Peyer's patch (tissue), 4 donors: ENCODE measurements at regions not wholly inside any gene's neighbourhood (a gene's known extent, or its start where the extent isn't known, plus 50 kb on each side); places are given as distances from the start of the nearest gene placed in this dataset.

Experiments used
- DNase-seq, 3 donors: peaks; one replicate each; pipeline ENCODE4 v3.0.0-alpha.2; 2017 to 2019
- H3K27ac ChIP-seq, 4 donors: fragments of 200-600 bp; sonication (generic); one replicate each; pipeline ENCODE4 v1.5.1; 2016 to 2019
- H3K27me3 ChIP-seq, 2 donors: fragments of 200-600 bp; sonication (generic); one replicate each; pipeline ENCODE4 v1.5.1; 2019
- H3K36me3 ChIP-seq, 3 donors: fragments of 200-600 bp; sonication (generic); one replicate each; pipeline ENCODE4 v1.5.1; 2016 to 2019
- H3K4me1 ChIP-seq, 4 donors: fragments of 200-600 bp; sonication (generic); one replicate each; pipeline ENCODE4 v1.5.1; 2016 to 2019
- H3K4me3 ChIP-seq, 4 donors: fragments of 200-600 bp; sonication (generic); 1 replicate in 3 of 4; 2 replicates in 1 of 4; pipeline ENCODE4 v1.5.1; 2016 to 2019; ENCODE audit warnings: mild to moderate bottlenecking in 1 of 4
- H3K9me3 ChIP-seq, 4 donors: fragments of 200-600 bp; sonication (generic); one replicate each; pipeline ENCODE4 v1.5.1; 2016 to 2019; ENCODE audit warnings: mild to moderate bottlenecking in 1 of 4
- POLR2A ChIP-seq, 2 donors: fragments of 450-650 bp; IDR thresholded peaks; one replicate each; pipeline ENCODE4 v1.5.1; 2017; ENCODE audit warnings: antibody characterized with exemption in 2 of 2, mild to moderate bottlenecking in 2 of 2, moderate library complexity in 2 of 2
- TF ChIP-seq, protein P1 (sequence below), 6 experiments: fragments of 450-650 bp in 4 of 6; fragments of 200-600 bp in 2 of 6; sonication (generic) in 1 of 6; IDR thresholded peaks; one replicate each; pipeline ENCODE4 v1.5.1; 2017 to 2019; ENCODE audit warnings: antibody characterized with exemption in 6 of 6, mild to moderate bottlenecking in 3 of 6, moderate library complexity in 1 of 6

DNA sequence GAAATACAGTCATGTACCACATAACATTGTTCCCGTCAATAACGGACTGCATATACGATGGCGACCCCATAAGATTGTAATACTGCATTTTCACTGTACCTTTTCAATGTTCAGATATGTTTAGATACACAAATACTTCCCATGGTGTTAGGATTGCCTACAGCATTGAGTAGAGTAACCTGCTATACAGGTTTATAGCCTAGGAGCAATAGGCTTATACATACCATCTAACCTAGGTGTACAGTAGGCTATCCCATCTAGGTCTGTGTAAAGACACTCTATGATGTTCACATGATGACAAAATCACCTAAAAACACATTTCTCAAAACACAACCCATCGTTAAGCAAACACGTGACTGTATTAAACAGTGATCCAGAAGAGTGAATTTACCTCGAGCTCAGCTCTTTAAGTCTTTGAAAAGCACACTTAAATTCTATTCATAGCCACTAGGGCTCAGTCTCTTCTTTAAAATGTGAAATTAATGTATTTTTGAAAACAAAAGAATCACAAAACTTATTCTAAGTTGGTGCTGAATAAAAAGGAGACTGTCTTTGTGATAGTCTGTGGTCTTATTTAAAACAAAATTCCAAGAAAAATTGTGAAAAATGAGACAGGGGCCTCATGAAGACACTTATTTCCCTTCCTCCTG is 239.1 kb upstream of the ARID2 start:
- no peak overlapping the region for H3K27ac ChIP-seq
- no peaks in the 10 kb centered on the region for H3K36me3 ChIP-seq
- no peaks in the 10 kb centered on the region for H3K27me3 ChIP-seq
- no peak for DNase-seq
- TF ChIP-seq POLR2A (IDR thresholded peaks at IDR 0.05), result no peak
- TF ChIP-seq, protein P1, sequence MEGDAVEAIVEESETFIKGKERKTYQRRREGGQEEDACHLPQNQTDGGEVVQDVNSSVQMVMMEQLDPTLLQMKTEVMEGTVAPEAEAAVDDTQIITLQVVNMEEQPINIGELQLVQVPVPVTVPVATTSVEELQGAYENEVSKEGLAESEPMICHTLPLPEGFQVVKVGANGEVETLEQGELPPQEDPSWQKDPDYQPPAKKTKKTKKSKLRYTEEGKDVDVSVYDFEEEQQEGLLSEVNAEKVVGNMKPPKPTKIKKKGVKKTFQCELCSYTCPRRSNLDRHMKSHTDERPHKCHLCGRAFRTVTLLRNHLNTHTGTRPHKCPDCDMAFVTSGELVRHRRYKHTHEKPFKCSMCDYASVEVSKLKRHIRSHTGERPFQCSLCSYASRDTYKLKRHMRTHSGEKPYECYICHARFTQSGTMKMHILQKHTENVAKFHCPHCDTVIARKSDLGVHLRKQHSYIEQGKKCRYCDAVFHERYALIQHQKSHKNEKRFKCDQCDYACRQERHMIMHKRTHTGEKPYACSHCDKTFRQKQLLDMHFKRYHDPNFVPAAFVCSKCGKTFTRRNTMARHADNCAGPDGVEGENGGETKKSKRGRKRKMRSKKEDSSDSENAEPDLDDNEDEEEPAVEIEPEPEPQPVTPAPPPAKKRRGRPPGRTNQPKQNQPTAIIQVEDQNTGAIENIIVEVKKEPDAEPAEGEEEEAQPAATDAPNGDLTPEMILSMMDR (IDR thresholded peaks at IDR 0.05), result no peak
- H3K4me3 ChIP-seq, result no peak overlapping the region
- H3K9me3 ChIP-seq, result no peaks in the 10 kb centered on the region
- H3K4me1 ChIP-seq, result no peaks in the 10 kb centered on the region

DNA sequence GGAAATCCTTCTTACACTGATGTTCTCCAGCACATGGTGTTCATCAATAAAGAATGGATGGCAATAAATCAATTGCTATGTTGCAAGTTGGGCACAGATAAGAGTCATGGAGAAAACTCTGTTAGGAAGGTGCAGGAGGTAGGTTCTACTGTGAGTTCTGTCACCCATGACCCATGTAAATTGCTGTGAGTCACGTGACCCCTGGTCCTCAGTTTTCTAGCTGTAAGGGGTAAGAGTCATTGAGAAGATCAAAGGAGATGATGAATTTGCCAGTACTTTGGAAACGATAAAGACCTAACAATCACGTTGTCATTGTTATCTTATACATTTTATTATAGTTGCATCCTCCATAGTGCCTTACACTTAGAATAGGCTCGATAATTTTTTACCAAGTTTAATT is 235.2 kb upstream of the ARID2 start:
- Histone ChIP-seq H3K4me1 (no peaks in the 10 kb centered on the region), H3K27me3 (no peaks in the 10 kb centered on the region), H3K4me3 (no peak overlapping the region), H3K9me3 (no peaks in the 10 kb centered on the region), H3K27ac (no peak overlapping the region), H3K36me3 (no peaks in the 10 kb centered on the region)
- no peak for TF ChIP-seq POLR2A (IDR thresholded peaks at IDR 0.05)
- TF ChIP-seq, protein P1 (IDR thresholded peaks at IDR 0.05), result no peak
- no peak for DNase-seq

DNA sequence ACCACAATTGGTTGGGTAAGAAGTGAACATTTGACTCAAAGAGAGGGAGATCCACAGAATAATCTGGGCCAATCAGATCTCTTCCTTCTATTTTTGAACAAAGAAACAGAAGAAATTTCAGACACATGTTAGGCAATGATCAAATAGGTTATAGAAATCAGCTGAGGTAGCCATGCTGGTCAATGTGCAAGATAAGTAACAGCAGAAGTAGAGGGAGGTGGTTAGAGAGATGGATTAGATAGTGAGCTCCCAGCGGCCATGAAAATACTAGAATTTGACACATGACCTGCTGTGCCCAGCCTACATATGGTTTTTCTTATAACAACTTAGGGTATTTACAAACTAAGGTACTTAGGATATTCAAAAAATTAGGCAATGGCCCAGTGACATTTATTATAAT is 230.9 kb upstream of the ARID2 start:
- H3K4me1 ChIP-seq, result no peaks in the 10 kb centered on the region
- H3K9me3 ChIP-seq, result no peaks in the 10 kb centered on the region
- H3K36me3 ChIP-seq, result no peaks in the 10 kb centered on the region
- TF ChIP-seq, protein P1 (IDR thresholded peaks at IDR 0.05), result no peak
- TF ChIP-seq POLR2A (IDR thresholded peaks at IDR 0.05), result no peak
- no peak for DNase-seq
- no peaks in the 10 kb centered on the region for H3K27me3 ChIP-seq
- H3K27ac ChIP-seq, result no peak overlapping the region
- H3K4me3 ChIP-seq, result no peak overlapping the region

DNA sequence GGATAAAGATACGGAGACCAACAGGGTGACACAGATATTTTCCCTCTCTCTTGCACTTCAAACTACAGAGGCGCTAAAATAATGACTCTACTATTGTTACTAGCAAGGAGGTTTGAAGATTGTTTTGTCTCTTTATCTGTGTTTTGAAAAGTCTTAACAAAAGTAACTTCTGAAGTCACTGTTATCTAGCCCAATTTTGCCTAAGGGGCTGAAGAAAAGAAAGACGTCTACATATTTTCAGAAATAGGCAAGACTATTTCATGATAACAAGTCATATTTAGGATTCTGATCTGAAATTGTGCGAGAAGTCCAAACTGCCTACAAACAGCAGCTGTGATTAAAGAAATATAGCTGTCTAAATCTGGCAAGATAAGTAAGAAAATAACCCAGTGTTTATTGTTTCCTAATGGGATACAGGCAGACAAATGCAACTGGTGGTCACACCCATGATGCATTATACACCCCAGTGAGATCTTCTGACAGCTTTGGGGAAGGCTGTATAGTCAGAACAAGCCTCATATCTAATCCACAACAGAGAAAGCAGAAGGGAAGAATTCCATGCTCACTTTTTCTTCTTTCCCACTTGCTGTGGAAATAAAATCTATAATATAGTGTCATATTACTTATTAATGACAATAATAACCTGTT is 226.9 kb upstream of the ARID2 start:
- DNase-seq, result no peak
- Histone ChIP-seq H3K36me3 (no peaks in the 10 kb centered on the region), H3K27me3 (no peaks in the 10 kb centered on the region), H3K27ac (no peak overlapping the region), H3K4me1 (no peaks in the 10 kb centered on the region), H3K4me3 (no peak overlapping the region), H3K9me3 (no peaks in the 10 kb centered on the region)
- TF ChIP-seq, protein P1 (IDR thresholded peaks at IDR 0.05), result no peak
- no peak for TF ChIP-seq POLR2A (IDR thresholded peaks at IDR 0.05)

DNA sequence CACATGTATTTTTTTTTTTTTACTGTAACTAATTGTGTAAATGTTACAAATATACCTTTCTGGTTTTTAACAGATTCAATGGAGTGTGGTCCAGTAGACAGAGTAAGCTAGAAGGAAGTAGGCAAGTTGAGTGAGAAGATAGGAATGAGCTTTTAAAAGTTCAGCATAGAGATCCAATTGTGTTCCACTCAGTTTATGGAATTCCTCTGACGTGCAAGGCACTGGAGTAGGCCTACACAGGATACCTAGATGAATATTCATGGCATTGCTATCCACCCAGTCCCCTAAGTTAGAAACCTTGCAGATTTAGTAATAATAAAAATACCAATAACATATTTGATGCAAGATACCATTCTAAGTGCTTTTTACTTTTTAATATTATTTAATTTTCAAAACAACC is 225.6 kb upstream of the ARID2 start:
- Histone ChIP-seq H3K4me3 (no peak overlapping the region), H3K27me3 (no peaks in the 10 kb centered on the region), H3K36me3 (no peaks in the 10 kb centered on the region), H3K9me3 (no peaks in the 10 kb centered on the region), H3K4me1 (no peaks in the 10 kb centered on the region), H3K27ac (no peak overlapping the region)
- DNase-seq, result no peak
- no peak for TF ChIP-seq POLR2A (IDR thresholded peaks at IDR 0.05)
- TF ChIP-seq, protein P1 (IDR thresholded peaks at IDR 0.05), result no peak
